Neutrophil (primary cell): ENCODE measurements at regions not wholly inside any gene's neighbourhood (a gene's known extent, or its start where the extent isn't known, plus 50 kb on each side); places are given as distances from the start of the nearest gene placed in this dataset.

ENCODE experiments used
- H3K27ac ChIP-seq: fragments of 200-600 bp; sonication (generic); 2 replicates; pipeline ENCODE4 v1.5.1; 2016; ENCODE audit warnings: mild to moderate bottlenecking, moderate library complexity
- H3K27me3 ChIP-seq: fragments of 200-600 bp; sonication (generic); 2 replicates; pipeline ENCODE4 v1.6.0; 2016; ENCODE audit warnings: mild to moderate bottlenecking
- H3K36me3 ChIP-seq: fragments of 200-600 bp; sonication (generic); 2 replicates; pipeline ENCODE4 v1.5.1; 2017
- H3K4me1 ChIP-seq, 2 experiments: fragments of 200-600 bp in 1 of 2; sonication (generic) in 1 of 2; 1 replicate in 1 of 2; 2 replicates in 1 of 2; pipeline versions ENCODE4 v1.5.1 to v1.6.1; 2013 to 2016; ENCODE audit warnings: low read depth in 1 of 2, low read length in 1 of 2, mild to moderate bottlenecking in 1 of 2, moderate library complexity in 1 of 2; ENCODE audit not compliant: control insufficient read depth in 1 of 2, insufficient read depth in 1 of 2
- H3K4me3 ChIP-seq, 2 experiments: fragments of 200-600 bp in 1 of 2; sonication (generic) in 1 of 2; 1 replicate in 1 of 2; 2 replicates in 1 of 2; pipeline ENCODE4 v1.5.1; 2013 to 2016; ENCODE audit warnings: low read depth in 1 of 2, low read length in 1 of 2, mild to moderate bottlenecking in 1 of 2, moderate library complexity in 1 of 2
- H3K9me3 ChIP-seq: fragments of 200-600 bp; sonication (generic); 2 replicates; pipeline ENCODE4 v1.5.1; 2016
- TF ChIP-seq, protein P1 (sequence below): fragments of 200-600 bp; sonication (generic); IDR thresholded peaks from 2 replicates; pipeline ENCODE4 v1.5.1; 2016; ENCODE audit warnings: antibody characterized with exemption

DNA sequence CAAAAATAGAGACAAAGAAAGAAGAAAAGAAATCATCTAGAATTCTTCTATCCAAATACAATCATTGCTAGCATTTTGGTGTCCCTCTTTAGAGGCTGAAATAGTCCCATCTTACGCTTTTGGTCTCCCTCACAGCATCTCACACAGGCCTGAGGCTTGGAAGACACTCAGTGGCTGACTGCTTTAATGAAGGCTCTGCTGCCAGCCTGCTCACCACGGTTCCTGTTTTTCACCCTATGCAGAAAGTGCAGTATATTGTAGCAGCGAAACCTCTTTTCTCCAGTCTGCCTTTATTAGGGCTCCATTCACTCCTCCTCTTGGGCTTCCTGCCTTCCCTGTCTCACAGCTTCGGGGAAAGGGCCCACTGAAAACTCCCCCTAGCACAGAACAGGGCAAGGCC, 102.2 kb downstream of the JCAD start:
- H3K36me3 ChIP-seq = no peaks in the 10 kb centered on the region
- TF ChIP-seq, protein P1, sequence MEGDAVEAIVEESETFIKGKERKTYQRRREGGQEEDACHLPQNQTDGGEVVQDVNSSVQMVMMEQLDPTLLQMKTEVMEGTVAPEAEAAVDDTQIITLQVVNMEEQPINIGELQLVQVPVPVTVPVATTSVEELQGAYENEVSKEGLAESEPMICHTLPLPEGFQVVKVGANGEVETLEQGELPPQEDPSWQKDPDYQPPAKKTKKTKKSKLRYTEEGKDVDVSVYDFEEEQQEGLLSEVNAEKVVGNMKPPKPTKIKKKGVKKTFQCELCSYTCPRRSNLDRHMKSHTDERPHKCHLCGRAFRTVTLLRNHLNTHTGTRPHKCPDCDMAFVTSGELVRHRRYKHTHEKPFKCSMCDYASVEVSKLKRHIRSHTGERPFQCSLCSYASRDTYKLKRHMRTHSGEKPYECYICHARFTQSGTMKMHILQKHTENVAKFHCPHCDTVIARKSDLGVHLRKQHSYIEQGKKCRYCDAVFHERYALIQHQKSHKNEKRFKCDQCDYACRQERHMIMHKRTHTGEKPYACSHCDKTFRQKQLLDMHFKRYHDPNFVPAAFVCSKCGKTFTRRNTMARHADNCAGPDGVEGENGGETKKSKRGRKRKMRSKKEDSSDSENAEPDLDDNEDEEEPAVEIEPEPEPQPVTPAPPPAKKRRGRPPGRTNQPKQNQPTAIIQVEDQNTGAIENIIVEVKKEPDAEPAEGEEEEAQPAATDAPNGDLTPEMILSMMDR = no peak
- no peaks in the 10 kb centered on the region for H3K9me3 ChIP-seq
- no peak overlapping the region for H3K27ac ChIP-seq
- H3K27me3 ChIP-seq = no peaks in the 10 kb centered on the region
- H3K4me3 ChIP-seq = no peak overlapping the region
- H3K4me1 ChIP-seq = no peaks in the 10 kb centered on the region

DNA sequence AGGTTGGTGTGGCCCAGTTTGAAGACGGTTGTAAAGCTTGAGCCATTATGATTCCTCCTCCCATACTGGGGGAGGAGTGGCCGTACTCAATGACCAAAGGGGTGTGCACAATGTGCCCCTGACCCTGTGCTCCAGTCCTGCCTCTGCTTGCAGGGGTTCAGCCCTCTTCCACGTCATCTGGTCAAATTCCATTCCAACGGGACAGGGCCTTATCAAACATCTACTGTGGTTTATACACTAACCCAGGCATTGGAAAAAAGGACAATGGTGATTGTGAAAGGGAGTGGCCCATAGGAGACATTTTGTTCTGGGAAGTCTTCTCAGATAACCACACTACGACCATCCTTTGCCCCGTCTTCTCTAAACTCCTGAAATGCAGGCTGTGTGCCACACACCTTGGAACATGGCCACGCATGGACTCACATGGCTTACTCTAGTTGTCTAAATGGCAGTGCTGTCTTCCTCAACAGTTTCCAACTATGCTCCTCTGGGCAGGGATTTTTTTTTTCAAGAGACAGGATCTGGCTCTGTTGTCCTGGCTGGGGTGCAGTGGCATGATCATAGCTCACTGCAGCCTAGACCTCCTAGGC, 103.0 kb downstream of the JCAD start:
- Histone ChIP-seq H3K4me1 (no peaks in the 10 kb centered on the region), H3K4me3 (no peak overlapping the region), H3K27me3 (no peaks in the 10 kb centered on the region), H3K27ac (no peak overlapping the region), H3K9me3 (no peaks in the 10 kb centered on the region), H3K36me3 (no peaks in the 10 kb centered on the region)
- TF ChIP-seq, protein P1 = no peak

DNA sequence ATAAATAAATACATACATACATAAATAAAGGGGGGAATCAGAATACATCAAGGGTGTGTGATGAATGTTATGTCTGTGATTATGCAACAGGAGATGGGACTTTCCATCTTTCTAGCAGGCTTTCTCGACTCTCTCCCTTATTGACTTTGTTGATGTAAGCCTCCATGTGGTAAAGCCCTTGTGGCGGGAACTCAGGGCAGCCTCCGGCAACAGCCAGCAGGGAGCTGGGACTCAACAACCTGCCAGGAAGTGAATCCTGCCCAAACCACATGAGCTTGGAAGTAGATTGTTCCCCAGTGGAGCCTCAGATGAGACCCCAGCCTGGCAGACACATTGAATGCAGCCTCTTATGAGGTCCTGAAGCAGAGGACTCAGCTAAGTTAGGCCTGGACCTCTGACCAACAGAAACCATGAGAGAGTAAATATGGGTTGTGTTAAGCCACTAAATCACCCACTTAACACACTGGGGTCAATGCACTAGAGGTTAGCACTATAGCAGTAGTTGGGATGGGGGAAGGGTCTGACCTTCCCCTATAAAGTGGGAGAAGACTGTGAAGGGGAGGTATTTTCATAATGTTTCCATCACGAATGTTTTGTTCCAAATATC, 104.0 kb downstream of the JCAD start:
- H3K27ac ChIP-seq = no peak overlapping the region
- no peaks in the 10 kb centered on the region for H3K36me3 ChIP-seq
- H3K27me3 ChIP-seq = no peaks in the 10 kb centered on the region
- H3K4me1 ChIP-seq = no peaks in the 10 kb centered on the region
- TF ChIP-seq, protein P1 = no peak
- H3K4me3 ChIP-seq = no peak overlapping the region
- H3K9me3 ChIP-seq = no peaks in the 10 kb centered on the region

DNA sequence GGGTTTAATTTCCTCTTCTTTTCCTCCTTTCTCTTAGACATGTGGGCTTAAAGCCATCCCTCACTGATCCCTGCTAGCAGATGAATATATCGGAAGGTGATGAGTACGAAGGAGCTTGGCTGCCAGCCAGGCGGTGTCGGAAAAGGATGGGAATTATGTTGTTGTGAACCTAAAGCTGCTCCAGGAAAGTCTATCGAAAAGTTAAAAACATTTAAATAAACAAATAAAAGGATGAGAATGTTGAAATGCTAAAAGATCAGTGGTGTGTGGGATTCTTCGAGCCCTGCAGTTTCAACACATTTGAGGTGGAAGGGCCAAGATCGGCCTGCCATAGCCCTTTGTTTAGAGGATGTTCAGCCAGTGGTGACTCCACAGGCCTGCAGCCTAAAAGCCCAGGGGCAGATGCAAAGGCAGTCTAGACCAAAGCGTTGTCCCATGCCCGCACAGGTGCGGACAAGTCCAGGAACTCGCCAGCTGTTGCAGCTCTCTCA, 107.9 kb downstream of the JCAD start:
- H3K27me3 ChIP-seq = no peaks in the 10 kb centered on the region
- H3K27ac ChIP-seq = no peak overlapping the region
- H3K4me1 ChIP-seq = no peaks in the 10 kb centered on the region
- H3K9me3 ChIP-seq = no peaks in the 10 kb centered on the region
- H3K36me3 ChIP-seq = no peaks in the 10 kb centered on the region
- no peak overlapping the region for H3K4me3 ChIP-seq
- TF ChIP-seq, protein P1 = no peak

DNA sequence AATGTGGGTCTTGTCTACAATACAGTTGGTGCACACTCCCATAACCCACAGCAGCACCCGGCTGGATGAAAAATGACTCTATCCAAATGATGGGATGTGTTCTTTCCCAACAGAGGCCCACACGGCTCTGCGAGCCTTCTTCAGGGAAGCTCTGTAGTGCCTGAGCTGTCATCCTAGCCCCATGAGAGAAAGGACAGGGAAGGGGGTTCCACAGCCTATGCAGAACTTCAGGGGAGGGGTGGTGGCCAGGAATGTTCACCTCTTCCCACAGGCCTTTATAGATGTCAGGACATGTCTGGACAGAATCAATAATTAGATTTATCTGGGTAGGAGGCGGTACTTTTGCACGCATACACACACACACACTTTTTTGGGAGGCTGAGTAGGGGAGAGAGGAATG, 109.0 kb downstream of the JCAD start:
- Histone ChIP-seq H3K36me3 (no peaks in the 10 kb centered on the region), H3K4me3 (no peak overlapping the region), H3K27ac (no peak overlapping the region), H3K9me3 (no peaks in the 10 kb centered on the region), H3K4me1 (no peaks in the 10 kb centered on the region), H3K27me3 (no peaks in the 10 kb centered on the region)
- TF ChIP-seq, protein P1 = no peak
